Neuronal stem cell (in vitro differentiated cells): ENCODE measurements at regions not wholly inside any gene's neighbourhood (a gene's known extent, or its start where the extent isn't known, plus 50 kb on each side); places are given as distances from the start of the nearest gene placed in this dataset.
A peak's percentile ranks its signal among the peaks of the same experiment; 100 is the strongest.

Experiments
- DNase-seq: peaks from one replicate; pipeline ENCODE4 v3.0.0-alpha.2; 2013; ENCODE audit warnings: low spot score
- H2AFZ ChIP-seq: one replicate; pipeline ENCODE4 v1.6.1; 2013; ENCODE audit warnings: mild to moderate bottlenecking, low read length, inconsistent platforms
- H2AK5ac ChIP-seq: 2 replicates; pipeline ENCODE4 v1.6.1; 2013; ENCODE audit warnings: low read depth, mild to moderate bottlenecking, inconsistent platforms, low read length, moderate library complexity, mixed read lengths
- H2BK120ac ChIP-seq: 2 replicates; pipeline ENCODE4 v1.6.1; 2013; ENCODE audit warnings: low read depth, mild to moderate bottlenecking, inconsistent platforms, low read length, moderate library complexity, mixed read lengths
- H2BK12ac ChIP-seq: one replicate; pipeline ENCODE4 v1.6.1; 2013; ENCODE audit warnings: low read length, inconsistent platforms
- H2BK15ac ChIP-seq: 2 replicates; pipeline ENCODE4 v1.6.1; 2013; ENCODE audit warnings: mild to moderate bottlenecking, low read length, inconsistent platforms, mixed read lengths
- H2BK5ac ChIP-seq: one replicate; pipeline ENCODE4 v1.6.1; 2013; ENCODE audit warnings: inconsistent platforms, mild to moderate bottlenecking, low read length, moderate library complexity
- H3K14ac ChIP-seq: one replicate; pipeline ENCODE4 v1.6.1; 2013; ENCODE audit warnings: low read length, inconsistent platforms
- H3K18ac ChIP-seq: 2 replicates; pipeline ENCODE4 v1.6.1; 2013; ENCODE audit warnings: low read length, inconsistent platforms
- H3K23ac ChIP-seq: 2 replicates; pipeline ENCODE4 v1.6.1; 2013; ENCODE audit warnings: low read depth, mild to moderate bottlenecking, mixed read lengths, low read length, inconsistent platforms; ENCODE audit not compliant: poor library complexity
- H3K27ac ChIP-seq: replicated peaks from 3 replicates; pipeline ENCODE4 v1.5.1; 2013; ENCODE audit warnings: low read length, inconsistent platforms
- H3K27me3 ChIP-seq, 3 experiments: 2 replicates each; pipeline ENCODE4 v1.6.1; 2013; ENCODE audit warnings: low read length in 3 of 3, mild to moderate bottlenecking in 2 of 3, inconsistent platforms in 1 of 3, low read depth in 1 of 3, mixed read lengths in 1 of 3, moderate library complexity in 1 of 3; ENCODE audit not compliant: control insufficient read depth in 3 of 3, insufficient read depth in 3 of 3
- H3K36me3 ChIP-seq, 2 donors: replicated peaks in 1 of 2; 2 replicates each; pipeline ENCODE4 v1.6.1; 2013; ENCODE audit warnings: low read length in 2 of 2; ENCODE audit not compliant: control insufficient read depth in 2 of 2, insufficient read depth in 2 of 2
- H3K4ac ChIP-seq: 2 replicates; pipeline ENCODE4 v1.6.1; 2013; ENCODE audit warnings: inconsistent platforms, mild to moderate bottlenecking, low read length, moderate library complexity
- H3K4me1 ChIP-seq, 2 donors: 1 replicate in 1 of 2; 2 replicates in 1 of 2; pipeline ENCODE4 v1.6.1; 2013; ENCODE audit warnings: low read length in 2 of 2, low read depth in 1 of 2; ENCODE audit not compliant: control insufficient read depth in 2 of 2, insufficient read depth in 1 of 2
- H3K4me2 ChIP-seq: one replicate; pipeline ENCODE4 v1.6.1; 2013; ENCODE audit warnings: mild to moderate bottlenecking, low read length, inconsistent platforms; ENCODE audit not compliant: insufficient read depth, poor library complexity, severe bottlenecking
- H3K4me3 ChIP-seq, 2 donors: 2 replicates each; pipeline ENCODE4 v1.5.1; 2013; ENCODE audit warnings: low read length in 2 of 2, mild to moderate bottlenecking in 2 of 2, inconsistent platforms in 1 of 2, moderate library complexity in 1 of 2
- H3K79me1 ChIP-seq: one replicate; pipeline ENCODE4 v1.6.1; 2013; ENCODE audit warnings: low read depth, mild to moderate bottlenecking, inconsistent platforms, low read length, moderate library complexity
- H3K9ac ChIP-seq: one replicate; pipeline ENCODE4 v1.6.1; 2013; ENCODE audit warnings: mild to moderate bottlenecking, low read depth, low read length, inconsistent platforms; ENCODE audit not compliant: poor library complexity
- H3K9me3 ChIP-seq, 2 donors: replicated peaks in 1 of 2; 2 replicates each; pipeline versions ENCODE3 to v1.6.1; 2013; ENCODE audit warnings: low read length in 2 of 2, mild to moderate bottlenecking in 2 of 2, inconsistent platforms in 1 of 2, low read depth in 1 of 2, mixed read lengths in 1 of 2, moderate library complexity in 1 of 2; ENCODE audit not compliant: control insufficient read depth in 2 of 2, insufficient read depth in 1 of 2
- H4K8ac ChIP-seq: one replicate; pipeline ENCODE4 v1.6.1; 2013; ENCODE audit warnings: low read depth, mild to moderate bottlenecking, inconsistent platforms, low read length, moderate library complexity
- H4K91ac ChIP-seq: one replicate; pipeline ENCODE4 v1.6.1; 2013; ENCODE audit warnings: low read length, low read depth, mild to moderate bottlenecking, inconsistent platforms; ENCODE audit not compliant: poor library complexity
- WGBS, 2 donors: extraction: QIAGEN DNeasy Blood & Tissue Kit; methylation state at CpG; one replicate each; pipeline ENCODE4 v1.1.7; 2013; ENCODE audit warnings: missing lambda C conversion rate in 2 of 2, mixed read lengths in 1 of 2; ENCODE audit not compliant: insufficient read length in 2 of 2, insufficient replicate concordance in 1 of 2; ENCODE audit errors: extremely low coverage in 2 of 2; 5-methylcytosine and 5-hydroxymethylcytosine counted together

- Histone ChIP-seq H3K23ac (no peak overlapping the region), H2BK120ac (no peak overlapping the region), H3K4me3 (no peak overlapping the region), H3K4me1 (peaks cover 3 to 8% of the 10 kb centered on the region in 2 donors), H2BK12ac (no peak overlapping the region), H2AK5ac (no peak overlapping the region), H2BK15ac (no peak overlapping the region), H3K9ac (no peak overlapping the region), H3K4me2 (no peak overlapping the region), H3K4ac (no peak overlapping the region), H4K91ac (no peak overlapping the region), H3K27ac (no peak overlapping the region), H2BK5ac (no peak overlapping the region), H2AFZ (no peak overlapping the region), H3K79me1 (no peaks in the 10 kb centered on the region), H3K9me3 (no peaks in the 10 kb centered on the region), H3K27me3 (no peaks in the 10 kb centered on the region), H3K18ac (no peak overlapping the region), H4K8ac (no peak overlapping the region), H3K36me3 (no peaks in the 10 kb centered on the region), H3K14ac (no peak overlapping the region)
- no peak for DNase-seq
- WGBS, 2 donors = no CpG with 5 or more reads among the region's 1 CpG
Observed at GRCh38 chr3:31406896-31407295, 125.8 kb upstream of the STT3B start.

GRCh38 chr3:31407665-31408064, 125.1 kb upstream of the STT3B start:
- Histone ChIP-seq H2BK15ac (no peak overlapping the region), H3K18ac (no peak overlapping the region), H3K4ac (no peak overlapping the region), H4K91ac (no peak overlapping the region), H2AK5ac (no peak overlapping the region), H3K23ac (no peak overlapping the region), H3K4me3 (no peak overlapping the region), H3K4me1 (peaks cover 3 to 8% of the 10 kb centered on the region in 2 donors), H2BK5ac (no peak overlapping the region), H3K9me3 (no peaks in the 10 kb centered on the region), H3K14ac (no peak overlapping the region), H3K27me3 (no peaks in the 10 kb centered on the region), H2BK120ac (no peak overlapping the region), H2AFZ (no peak overlapping the region), H4K8ac (no peak overlapping the region), H3K4me2 (no peak overlapping the region), H3K36me3 (no peaks in the 10 kb centered on the region), H3K27ac (no peak overlapping the region), H2BK12ac (no peak overlapping the region), H3K9ac (no peak overlapping the region), H3K79me1 (no peaks in the 10 kb centered on the region)
- WGBS, 2 donors = no CpG with 5 or more reads among the region's 4 CpGs
- no peak for DNase-seq

- Histone ChIP-seq H2AK5ac (no peak overlapping the region), H3K4me2 (no peak overlapping the region), H2BK5ac (no peak overlapping the region), H2BK15ac (no peak overlapping the region), H3K79me1 (no peaks in the 10 kb centered on the region), H3K9ac (no peak overlapping the region), H3K36me3 (no peaks in the 10 kb centered on the region), H3K14ac (no peak overlapping the region), H2AFZ (no peak overlapping the region), H3K27me3 (no peaks in the 10 kb centered on the region), H3K4me3 (no peak overlapping the region), H3K23ac (no peak overlapping the region), H3K4me1 (peaks cover 2 to 8% of the 10 kb centered on the region in 2 donors), H3K27ac (no peak overlapping the region), H4K91ac (no peak overlapping the region), H3K4ac (no peak overlapping the region), H4K8ac (no peak overlapping the region), H2BK120ac (no peak overlapping the region), H3K18ac (no peak overlapping the region), H3K9me3 (no peaks in the 10 kb centered on the region), H2BK12ac (no peak overlapping the region)
- no CpG with 5 or more reads among the region's 3 CpGs for WGBS, 2 donors
- DNase-seq = peak; percentile 18
Observed at GRCh38 chr3:31408720-31409119, 124.0 kb upstream of the STT3B start.

GRCh38 chr3:31409389-31409788, 123.3 kb upstream of the STT3B start:
- Histone ChIP-seq H3K23ac (no peak overlapping the region), H3K27me3 (no peaks in the 10 kb centered on the region), H3K4me2 (no peak overlapping the region), H3K27ac (no peak overlapping the region), H2BK5ac (no peak overlapping the region), H3K14ac (no peak overlapping the region), H3K9me3 (no peaks in the 10 kb centered on the region), H2AFZ (no peak overlapping the region), H3K4ac (no peak overlapping the region), H2BK15ac (no peak overlapping the region), H3K79me1 (no peaks in the 10 kb centered on the region), H3K4me3 (no peak overlapping the region), H2AK5ac (no peak overlapping the region), H4K91ac (no peak overlapping the region), H3K9ac (no peak overlapping the region), H2BK120ac (no peak overlapping the region), H3K36me3 (no peaks in the 10 kb centered on the region), H3K4me1 (peaks cover 0 to 8% of the 10 kb centered on the region in 2 donors), H4K8ac (no peak overlapping the region), H3K18ac (no peak overlapping the region), H2BK12ac (no peak overlapping the region)
- no CpG with 5 or more reads among the region's 4 CpGs for WGBS, 2 donors
- no peak for DNase-seq
